Cardiac muscle cell (in vitro differentiated cells and primary cell): ENCODE measurements at regions not wholly inside any gene's neighbourhood (a gene's known extent, or its start where the extent isn't known, plus 50 kb on each side); places are given as distances from the start of the nearest gene placed in this dataset.

Experiments
- DNase-seq, 2 donors: peaks; one replicate each; pipeline versions ENCODE4 v3.0.0 to v3.0.0-alpha.2; 2010 to 2017; ENCODE audit warnings: low read depth in 1 of 2, low spot score in 1 of 2
- H3K27ac ChIP-seq: fragments of 200-600 bp; sonication (generic); 2 replicates; pipeline ENCODE4 v1.5.1; 2016
- H3K27me3 ChIP-seq: fragments of 200-600 bp; sonication (generic); 2 replicates; pipeline ENCODE4 v1.6.0; 2016; ENCODE audit warnings: control low read depth
- H3K36me3 ChIP-seq: fragments of 200-600 bp; sonication (generic); 2 replicates; pipeline ENCODE4 v1.5.1; 2016; ENCODE audit warnings: control low read depth
- H3K4me1 ChIP-seq: fragments of 200-600 bp; sonication (generic); 2 replicates; pipeline ENCODE4 v1.8.1; 2017; ENCODE audit warnings: low read depth, mild to moderate bottlenecking, mixed run types
- H3K4me3 ChIP-seq: fragments of 200-600 bp; sonication (generic); 2 replicates; pipeline ENCODE4 v1.5.1; 2016; ENCODE audit warnings: mild to moderate bottlenecking
- H3K9me3 ChIP-seq: fragments of 200-600 bp; sonication (generic); 2 replicates; pipeline ENCODE4 v1.5.1; 2017; ENCODE audit warnings: low read depth, mild to moderate bottlenecking, control low read depth
- TF ChIP-seq, protein P1 (sequence below): IDR thresholded peaks from 2 replicates; pipeline ENCODE4 v1.5.1; 2012; ENCODE audit warnings: low read depth, mild to moderate bottlenecking, low read length

DNA sequence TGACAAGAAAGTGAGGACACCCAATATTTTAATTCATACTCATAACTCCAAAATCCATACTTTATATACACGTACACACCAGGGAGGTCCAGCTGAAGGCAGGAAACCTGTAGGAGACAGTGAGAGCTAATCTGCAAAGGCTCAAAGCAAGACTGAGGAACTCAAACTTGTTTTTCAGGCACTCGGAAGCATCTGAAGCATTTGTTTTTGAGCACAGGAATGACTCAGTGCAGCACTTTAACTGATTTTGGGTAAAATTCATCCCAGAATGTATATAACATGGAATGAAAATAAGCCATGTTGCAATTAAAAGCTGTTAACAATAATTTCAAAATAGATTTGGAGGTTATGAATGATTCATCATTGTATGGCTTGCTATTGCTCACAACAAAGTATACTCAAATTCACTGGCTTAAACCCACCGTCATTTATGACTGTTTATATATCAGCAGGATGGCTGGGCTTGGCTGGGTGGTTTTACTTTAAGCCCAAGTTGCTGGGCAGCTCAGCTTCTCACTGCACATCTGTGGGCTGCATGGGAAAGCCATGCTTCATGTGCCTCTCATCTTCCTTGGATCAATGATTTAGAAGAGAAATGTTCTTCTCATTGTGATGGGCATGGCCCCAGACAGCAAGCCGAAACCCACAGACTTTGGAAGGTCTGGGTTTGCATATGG lies 177.0 kb downstream of the RFC3 start:
- Histone ChIP-seq H3K4me3 (no peak overlapping the region), H3K27ac (no peak overlapping the region), H3K9me3 (no peaks in the 10 kb centered on the region), H3K27me3 (no peaks in the 10 kb centered on the region), H3K36me3 (no peaks in the 10 kb centered on the region), H3K4me1 (no peaks in the 10 kb centered on the region)
- TF ChIP-seq, protein P1, sequence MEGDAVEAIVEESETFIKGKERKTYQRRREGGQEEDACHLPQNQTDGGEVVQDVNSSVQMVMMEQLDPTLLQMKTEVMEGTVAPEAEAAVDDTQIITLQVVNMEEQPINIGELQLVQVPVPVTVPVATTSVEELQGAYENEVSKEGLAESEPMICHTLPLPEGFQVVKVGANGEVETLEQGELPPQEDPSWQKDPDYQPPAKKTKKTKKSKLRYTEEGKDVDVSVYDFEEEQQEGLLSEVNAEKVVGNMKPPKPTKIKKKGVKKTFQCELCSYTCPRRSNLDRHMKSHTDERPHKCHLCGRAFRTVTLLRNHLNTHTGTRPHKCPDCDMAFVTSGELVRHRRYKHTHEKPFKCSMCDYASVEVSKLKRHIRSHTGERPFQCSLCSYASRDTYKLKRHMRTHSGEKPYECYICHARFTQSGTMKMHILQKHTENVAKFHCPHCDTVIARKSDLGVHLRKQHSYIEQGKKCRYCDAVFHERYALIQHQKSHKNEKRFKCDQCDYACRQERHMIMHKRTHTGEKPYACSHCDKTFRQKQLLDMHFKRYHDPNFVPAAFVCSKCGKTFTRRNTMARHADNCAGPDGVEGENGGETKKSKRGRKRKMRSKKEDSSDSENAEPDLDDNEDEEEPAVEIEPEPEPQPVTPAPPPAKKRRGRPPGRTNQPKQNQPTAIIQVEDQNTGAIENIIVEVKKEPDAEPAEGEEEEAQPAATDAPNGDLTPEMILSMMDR = no peak
- DNase-seq = no peak

GRCh38 chr13:33996636-33997035 lies 178.7 kb downstream of the RFC3 start:
- H3K9me3 ChIP-seq = no peaks in the 10 kb centered on the region
- H3K4me3 ChIP-seq = no peak overlapping the region
- TF ChIP-seq, protein P1 = no peak
- H3K27me3 ChIP-seq = no peaks in the 10 kb centered on the region
- no peak for DNase-seq
- H3K36me3 ChIP-seq = no peaks in the 10 kb centered on the region
- H3K4me1 ChIP-seq = peaks cover 10% of the 10 kb centered on the region
- no peak overlapping the region for H3K27ac ChIP-seq

DNA sequence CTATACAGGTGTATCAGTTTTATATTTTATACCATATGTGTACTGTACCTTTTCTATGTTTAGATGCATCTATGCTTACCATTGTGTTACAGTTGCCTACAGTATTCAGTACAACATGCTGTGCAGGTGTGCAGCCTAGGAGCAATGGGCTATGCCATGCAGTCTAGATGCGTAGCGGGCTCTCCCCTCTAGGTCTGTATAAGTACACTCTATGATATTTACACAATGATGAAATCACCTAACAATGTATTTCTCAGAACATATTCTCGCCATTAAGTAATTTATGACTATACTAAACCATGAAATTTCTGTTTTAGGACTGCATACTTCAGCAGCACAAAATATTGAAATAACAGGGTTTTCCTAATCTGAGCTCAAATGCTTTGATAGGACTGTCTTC lies 179.6 kb downstream of the RFC3 start:
- no peak for DNase-seq
- H3K36me3 ChIP-seq = no peaks in the 10 kb centered on the region
- H3K4me1 ChIP-seq = peaks cover 15% of the 10 kb centered on the region
- no peak overlapping the region for H3K27ac ChIP-seq
- H3K9me3 ChIP-seq = no peaks in the 10 kb centered on the region
- TF ChIP-seq, protein P1 = no peak
- H3K4me3 ChIP-seq = no peak overlapping the region
- H3K27me3 ChIP-seq = no peaks in the 10 kb centered on the region

DNA sequence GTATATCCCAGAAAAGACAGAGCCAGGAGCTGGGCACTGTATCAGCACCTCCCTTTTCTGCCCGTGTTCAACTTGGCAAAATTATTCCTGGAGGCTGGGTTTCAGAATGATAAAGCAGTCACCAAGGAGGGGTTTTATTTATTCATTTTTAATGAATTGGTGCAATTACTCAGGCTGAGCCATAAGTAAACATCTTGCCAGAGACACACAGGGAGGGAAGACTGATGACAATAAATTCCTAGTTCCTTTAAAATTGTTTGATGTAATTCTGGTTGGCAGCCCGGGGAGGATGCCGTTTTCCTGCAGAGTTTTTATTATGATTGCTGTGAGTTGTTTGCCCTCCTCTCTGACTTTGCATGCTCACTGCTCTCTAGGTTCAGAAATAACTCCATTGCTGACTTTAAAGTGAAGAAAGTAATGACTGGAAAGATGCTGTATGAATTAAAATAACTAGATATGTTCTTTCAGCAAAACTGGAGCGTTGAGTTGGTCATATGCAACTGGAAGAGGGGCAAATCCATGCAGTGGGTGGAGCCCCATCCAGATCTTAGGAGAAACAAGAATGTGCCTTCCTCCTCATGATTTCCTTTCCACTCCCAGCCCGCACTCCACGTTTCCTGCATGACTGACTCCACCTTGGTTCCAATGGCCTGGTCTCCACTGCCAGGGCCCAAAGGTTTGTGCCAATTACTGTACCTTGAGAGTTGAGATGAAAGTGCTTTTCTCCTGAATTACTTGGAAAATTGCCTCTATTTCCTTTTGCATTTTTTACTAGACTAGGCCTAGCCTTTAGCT lies 182.1 kb downstream of the RFC3 start:
- Histone ChIP-seq H3K27me3 (no peaks in the 10 kb centered on the region), H3K36me3 (no peaks in the 10 kb centered on the region), H3K4me3 (no peak overlapping the region), H3K9me3 (no peaks in the 10 kb centered on the region), H3K27ac (no peak overlapping the region), H3K4me1 (peaks cover 15% of the 10 kb centered on the region)
- TF ChIP-seq, protein P1 = no peak
- DNase-seq = no peak

- Histone ChIP-seq H3K4me1 (peaks cover 15% of the 10 kb centered on the region), H3K9me3 (no peaks in the 10 kb centered on the region), H3K4me3 (no peak overlapping the region), H3K27me3 (no peaks in the 10 kb centered on the region), H3K36me3 (no peaks in the 10 kb centered on the region), H3K27ac (no peak overlapping the region)
- DNase-seq = no peak
- TF ChIP-seq, protein P1 = no peak
Observed at GRCh38 chr13:34000955-34001354, 183.0 kb downstream of the RFC3 start.
